ENCODE measurements at regions not wholly inside any gene's neighbourhood (a gene's known extent, or its start where the extent isn't known, plus 50 kb on each side); places are given as distances from the start of the nearest gene placed in this dataset.
A peak's percentile ranks its signal among the peaks of the same experiment; 100 is the strongest.

- peak in 1 of 6 experiments; percentile 8 for TF ChIP-seq CTCF (IDR thresholded peaks at IDR 0.05)
- TF ChIP-seq POLR2A (IDR thresholded peaks at IDR 0.05), result no peak
Measured at GRCh38 chr3:64450396-64450956, 225.2 kb upstream of the PRICKLE2 start.
